Tibial nerve (tissue), 4 donors: ENCODE measurements at regions not wholly inside any gene's neighbourhood (a gene's known extent, or its start where the extent isn't known, plus 50 kb on each side); places are given as distances from the start of the nearest gene placed in this dataset.

ENCODE experiments used
- DNase-seq, 2 donors: peaks; one replicate each; pipeline ENCODE4 v3.0.0-alpha.2; 2019; ENCODE audit warnings: low spot score in 2 of 2
- H3K27ac ChIP-seq, 4 donors: fragments of 200-600 bp; sonication (generic) in 3 of 4; one replicate each; pipeline ENCODE4 v1.5.1; 2017 to 2019; ENCODE audit warnings: mild to moderate bottlenecking in 1 of 4
- H3K27me3 ChIP-seq, 2 donors: fragments of 200-600 bp; sonication (generic) in 1 of 2; one replicate each; pipeline versions ENCODE4 v1.5.1 to v1.6.0; 2017 to 2019
- H3K36me3 ChIP-seq, 3 donors: fragments of 200-600 bp; sonication (generic); one replicate each; pipeline ENCODE4 v1.5.1; 2018 to 2019
- H3K4me1 ChIP-seq, 4 donors: fragments of 200-600 bp; sonication (generic) in 3 of 4; one replicate each; pipeline ENCODE4 v1.5.1; 2017 to 2019
- H3K4me3 ChIP-seq, 4 donors: fragments of 200-600 bp; sonication (generic) in 3 of 4; one replicate each; pipeline ENCODE4 v1.5.1; 2017 to 2019; ENCODE audit warnings: mild to moderate bottlenecking in 1 of 4, moderate library complexity in 1 of 4
- H3K9me3 ChIP-seq, 4 donors: fragments of 200-600 bp; sonication (generic) in 3 of 4; one replicate each; pipeline ENCODE4 v1.5.1; 2017 to 2019
- CTCF ChIP-seq, 5 experiments: fragments of 200-600 bp in 3 of 5; fragments of 450-650 bp in 2 of 5; sonication (generic) in 3 of 5; IDR thresholded peaks; one replicate each; pipeline ENCODE4 v1.5.1; 2016 to 2019; ENCODE audit warnings: antibody characterized with exemption in 5 of 5, mild to moderate bottlenecking in 3 of 5, moderate library complexity in 2 of 5
- EP300 ChIP-seq, 2 donors: sonication (generic); formaldehyde crosslinking; IDR thresholded peaks; one replicate each; pipeline ENCODE4 v1.6.1; 2017; ENCODE audit warnings: antibody characterized with exemption in 2 of 2, mild to moderate bottlenecking in 1 of 2
- POLR2A ChIP-seq, 2 donors: fragments of 450-650 bp; IDR thresholded peaks; one replicate each; pipeline ENCODE4 v1.6.1; 2017; ENCODE audit warnings: antibody characterized with exemption in 2 of 2, mild to moderate bottlenecking in 2 of 2, moderate library complexity in 2 of 2
- WGBS, 2 donors: methylation state at CpG; one replicate each; pipeline ENCODE4 v1.1.5; 2018; 5-methylcytosine and 5-hydroxymethylcytosine counted together

- no peak overlapping the region for H3K27ac ChIP-seq
- no peaks in the 10 kb centered on the region for H3K36me3 ChIP-seq
- no peaks in the 10 kb centered on the region for H3K9me3 ChIP-seq
- DNase-seq: no peak
- no peaks in the 10 kb centered on the region for H3K27me3 ChIP-seq
- 73 to 89% methylated on average over 2 of the region's 2 CpGs for WGBS, 2 donors
- no peak for TF ChIP-seq CTCF (IDR thresholded peaks at IDR 0.05)
- TF ChIP-seq EP300 (IDR thresholded peaks at IDR 0.05): no peak
- no peak for TF ChIP-seq POLR2A (IDR thresholded peaks at IDR 0.05)
- peaks cover 0 to 44% (median 18%) of the 10 kb centered on the region in 4 donors for H3K4me1 ChIP-seq
- H3K4me3 ChIP-seq: no peak overlapping the region
Observed at GRCh38 chr2:118667348-118667747, 180.1 kb downstream of the EN1 start.

- DNase-seq: no peak
- H3K36me3 ChIP-seq: no peaks in the 10 kb centered on the region
- 76 to 83% methylated on average over 4 of the region's 4 CpGs for WGBS, 2 donors
- no peaks in the 10 kb centered on the region for H3K9me3 ChIP-seq
- no peaks in the 10 kb centered on the region for H3K27me3 ChIP-seq
- no peak for TF ChIP-seq CTCF (IDR thresholded peaks at IDR 0.05)
- TF ChIP-seq EP300 (IDR thresholded peaks at IDR 0.05): no peak
- TF ChIP-seq POLR2A (IDR thresholded peaks at IDR 0.05): no peak
- H3K4me1 ChIP-seq: peaks cover 0 to 32% (median 13%) of the 10 kb centered on the region in 4 donors
- H3K27ac ChIP-seq: no peak overlapping the region
- H3K4me3 ChIP-seq: no peak overlapping the region
Observed at GRCh38 chr2:118665784-118666529, 181.5 kb downstream of the EN1 start.

- TF ChIP-seq EP300 (IDR thresholded peaks at IDR 0.05) (no peak), CTCF (IDR thresholded peaks at IDR 0.05) (no peak), POLR2A (IDR thresholded peaks at IDR 0.05) (no peak)
- Histone ChIP-seq H3K4me3 (no peak overlapping the region), H3K27me3 (no peaks in the 10 kb centered on the region), H3K36me3 (no peaks in the 10 kb centered on the region), H3K4me1 (no peaks in the 10 kb centered on the region), H3K27ac (no peak overlapping the region), H3K9me3 (no peaks in the 10 kb centered on the region)
- WGBS, 2 donors: 74 to 79% methylated on average over 2 of the region's 2 CpGs
- no peak for DNase-seq
Observed at GRCh38 chr2:118661179-118661578, 186.3 kb downstream of the EN1 start.

- H3K27ac ChIP-seq: no peak overlapping the region
- TF ChIP-seq CTCF (IDR thresholded peaks at IDR 0.05) (no peak), EP300 (IDR thresholded peaks at IDR 0.05) (no peak), POLR2A (IDR thresholded peaks at IDR 0.05) (no peak)
- no peaks in the 10 kb centered on the region for H3K36me3 ChIP-seq
- no peaks in the 10 kb centered on the region for H3K27me3 ChIP-seq
- 65 to 75% methylated on average over 3 of the region's 3 CpGs for WGBS, 2 donors
- no peak for DNase-seq
- no peak overlapping the region for H3K4me3 ChIP-seq
- H3K4me1 ChIP-seq: no peaks in the 10 kb centered on the region
- H3K9me3 ChIP-seq: no peaks in the 10 kb centered on the region
Observed at GRCh38 chr2:118658596-118659198, 188.8 kb downstream of the EN1 start.

- H3K4me3 ChIP-seq: no peak overlapping the region
- DNase-seq: no peak
- H3K9me3 ChIP-seq: no peaks in the 10 kb centered on the region
- TF ChIP-seq EP300 (IDR thresholded peaks at IDR 0.05) (no peak), POLR2A (IDR thresholded peaks at IDR 0.05) (no peak), CTCF (IDR thresholded peaks at IDR 0.05) (no peak)
- no peaks in the 10 kb centered on the region for H3K4me1 ChIP-seq
- H3K36me3 ChIP-seq: no peaks in the 10 kb centered on the region
- 85 to 95% methylated on average over 2 of the region's 2 CpGs for WGBS, 2 donors
- H3K27me3 ChIP-seq: no peaks in the 10 kb centered on the region
- no peak overlapping the region for H3K27ac ChIP-seq
Observed at GRCh38 chr2:118657466-118657865, 190.0 kb downstream of the EN1 start.
